Spinal cord (tissue), 9 donors: ENCODE measurements at regions not wholly inside any gene's neighbourhood (a gene's known extent, or its start where the extent isn't known, plus 50 kb on each side); places are given as distances from the start of the nearest gene placed in this dataset.

Source experiments
- DNase-seq, 6 donors: peaks; one replicate each; pipeline versions ENCODE4 v3.0.0 to v3.0.0-alpha.2; 2013 to 2015; ENCODE audit warnings: low spot score in 6 of 6, low read depth in 4 of 6
- H3K27ac ChIP-seq: one replicate; pipeline ENCODE4 v1.5.1; 2013; ENCODE audit warnings: low read depth, low read length, control low read depth
- H3K27me3 ChIP-seq: one replicate; pipeline ENCODE4 v1.6.1; 2013; ENCODE audit warnings: low read length; ENCODE audit not compliant: control insufficient read depth, insufficient read depth
- H3K36me3 ChIP-seq: one replicate; pipeline ENCODE4 v1.6.1; 2013; ENCODE audit warnings: low read length; ENCODE audit not compliant: control insufficient read depth, insufficient read depth
- H3K4me1 ChIP-seq: one replicate; pipeline ENCODE4 v1.6.1; 2013; ENCODE audit warnings: low read length; ENCODE audit not compliant: control insufficient read depth, insufficient read depth
- H3K4me3 ChIP-seq: one replicate; pipeline ENCODE4 v1.5.1; 2013; ENCODE audit warnings: low read depth, low read length, control low read depth
- H3K9me3 ChIP-seq: one replicate; pipeline ENCODE4 v1.6.1; 2013; ENCODE audit warnings: low read length; ENCODE audit not compliant: control insufficient read depth, insufficient read depth
- WGBS: methylation state at CpG from one replicate; pipeline ENCODE4 v1.1.5; 2013; ENCODE audit warnings: missing lambda C conversion rate; ENCODE audit not compliant: insufficient coverage; 5-methylcytosine and 5-hydroxymethylcytosine counted together
- donor health status: healthy.

- H3K36me3 ChIP-seq = no peaks in the 10 kb centered on the region
- peaks cover 35% of the 10 kb centered on the region for H3K4me1 ChIP-seq
- peak overlapping the region; percentile 85 for H3K27ac ChIP-seq
- peak in 2 of 6 donors; percentile 73 to 88 for DNase-seq
- no peaks in the 10 kb centered on the region for H3K9me3 ChIP-seq
- 17% methylated on average over 6 of the region's 15 CpGs for WGBS
- no peaks in the 10 kb centered on the region for H3K27me3 ChIP-seq
- H3K4me3 ChIP-seq = peak overlapping the region; percentile 24
Observed at GRCh38 chr9:14531341-14532269, 161.6 kb downstream of the ZDHHC21 start.

- no peaks in the 10 kb centered on the region for H3K27me3 ChIP-seq
- H3K36me3 ChIP-seq = no peaks in the 10 kb centered on the region
- peak in 1 of 6 donors; percentile 68 for DNase-seq
- peak overlapping the region; percentile 85 for H3K27ac ChIP-seq
- WGBS = no CpG with 5 or more reads among the region's 4 CpGs
- peak overlapping the region; percentile 24 for H3K4me3 ChIP-seq
- H3K4me1 ChIP-seq = peaks cover 35% of the 10 kb centered on the region
- H3K9me3 ChIP-seq = no peaks in the 10 kb centered on the region
Observed at GRCh38 chr9:14530841-14531240, 162.4 kb downstream of the ZDHHC21 start.

DNA sequence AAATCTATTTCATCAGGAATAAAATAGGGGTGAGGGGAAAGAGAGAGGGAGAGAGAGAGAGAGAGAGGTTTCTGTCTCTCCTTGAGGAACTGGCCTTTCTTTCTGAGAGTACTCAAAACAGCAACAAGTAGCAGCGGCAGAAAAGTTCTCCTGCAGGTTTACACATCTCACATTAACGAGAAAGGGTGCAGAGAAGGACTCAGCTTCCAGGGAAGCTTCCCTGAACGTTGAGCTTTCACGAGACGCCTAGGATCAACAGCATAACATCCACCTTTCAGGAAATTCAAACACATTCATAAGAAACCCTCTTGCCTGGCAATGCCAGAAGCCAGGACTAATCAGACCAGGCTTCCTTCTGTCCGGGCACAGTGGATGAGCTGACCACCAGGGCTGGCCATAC is 162.9 kb downstream of the ZDHHC21 start:
- 14% methylated on average over 4 of the region's 6 CpGs for WGBS
- Histone ChIP-seq H3K27me3 (no peaks in the 10 kb centered on the region), H3K27ac (peak overlapping the region; percentile 85), H3K4me1 (peaks cover 35% of the 10 kb centered on the region), H3K4me3 (peak overlapping the region; percentile 24), H3K9me3 (no peaks in the 10 kb centered on the region), H3K36me3 (no peaks in the 10 kb centered on the region)
- DNase-seq = peak in 2 of 6 donors; percentile 57 to 71

- WGBS = 68% methylated on average over 3 of the region's 4 CpGs
- peak overlapping the region; percentile 24 for H3K4me3 ChIP-seq
- H3K4me1 ChIP-seq = peaks cover 28% of the 10 kb centered on the region
- H3K36me3 ChIP-seq = no peaks in the 10 kb centered on the region
- H3K9me3 ChIP-seq = no peaks in the 10 kb centered on the region
- peak overlapping the region; percentile 85 for H3K27ac ChIP-seq
- peak in 1 of 6 donors; percentile 19 for DNase-seq
- H3K27me3 ChIP-seq = no peaks in the 10 kb centered on the region
Observed at GRCh38 chr9:14529629-14530028, 163.6 kb downstream of the ZDHHC21 start.

DNA sequence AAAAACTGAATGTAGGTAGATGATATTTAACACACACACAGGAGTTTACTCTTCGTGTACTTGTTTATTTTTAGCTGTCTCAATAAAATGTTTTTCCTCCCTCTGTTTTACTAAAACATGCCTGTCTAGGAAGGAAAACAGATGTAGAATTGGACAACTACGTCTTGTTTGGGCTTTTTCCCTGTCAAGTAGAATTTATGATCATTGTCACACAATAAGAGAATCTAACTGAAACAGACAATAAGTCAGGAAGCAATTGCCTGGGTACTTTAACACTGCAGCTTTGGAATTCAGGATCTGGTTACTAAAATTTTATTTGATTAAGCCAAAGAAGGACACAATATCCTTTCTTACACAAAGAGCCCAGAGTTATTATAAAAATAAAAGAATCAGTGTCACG is 164.2 kb downstream of the ZDHHC21 start:
- H3K27ac ChIP-seq = peak overlapping the region; percentile 85
- DNase-seq = peak in 2 of 6 donors; percentile 51 to 80
- peak overlapping the region; percentile 24 for H3K4me3 ChIP-seq
- H3K4me1 ChIP-seq = peaks cover 22% of the 10 kb centered on the region
- no CpG with 5 or more reads among the region's 3 CpGs for WGBS
- H3K9me3 ChIP-seq = no peaks in the 10 kb centered on the region
- no peaks in the 10 kb centered on the region for H3K36me3 ChIP-seq
- no peaks in the 10 kb centered on the region for H3K27me3 ChIP-seq

DNA sequence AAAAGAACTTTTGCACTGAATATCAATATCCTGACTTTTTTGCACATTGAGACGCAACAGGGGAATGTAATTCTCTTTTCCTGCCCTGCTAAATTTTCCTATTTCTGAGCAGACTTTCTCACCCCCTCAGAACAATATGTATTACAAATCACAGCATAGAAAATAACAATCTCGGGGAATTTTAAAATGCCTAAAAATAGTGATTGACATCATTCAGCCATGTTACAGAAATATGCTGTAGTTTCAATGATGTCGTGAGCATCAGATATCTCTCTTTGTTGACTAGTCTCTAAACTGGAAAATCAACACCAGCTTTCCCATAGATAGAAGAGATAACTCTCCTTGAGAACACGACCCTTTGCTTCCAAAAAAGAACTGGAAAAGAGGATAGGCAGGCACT is 166.7 kb downstream of the ZDHHC21 start:
- H3K4me3 ChIP-seq = no peak overlapping the region
- 80% methylated on average over 1 of the region's 4 CpGs for WGBS
- DNase-seq = peak in 1 of 6 donors; percentile 12

DNA sequence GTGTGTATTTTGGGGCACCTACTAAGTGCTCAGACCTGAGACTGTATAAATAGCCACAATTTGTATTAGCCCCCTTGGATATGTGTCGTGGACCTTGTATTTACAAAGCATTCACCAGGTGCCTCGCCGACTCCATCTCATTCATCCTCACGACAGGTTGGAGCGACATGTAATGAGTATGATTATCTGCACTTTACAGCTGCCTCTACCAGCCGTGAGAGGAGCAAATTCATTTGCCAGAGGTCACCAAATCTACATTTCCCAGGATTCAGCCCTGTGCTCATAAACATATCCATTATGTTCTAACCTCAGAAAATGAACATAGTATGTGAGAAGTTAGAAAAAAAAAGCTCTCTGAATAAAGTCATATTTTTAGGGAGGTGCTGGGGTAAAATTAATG is 167.4 kb downstream of the ZDHHC21 start:
- Histone ChIP-seq H3K27me3 (no peaks in the 10 kb centered on the region), H3K9me3 (no peaks in the 10 kb centered on the region), H3K4me1 (peaks cover 3% of the 10 kb centered on the region), H3K36me3 (no peaks in the 10 kb centered on the region), H3K27ac (no peak overlapping the region), H3K4me3 (no peak overlapping the region)
- DNase-seq = peak in 1 of 6 donors; percentile 29
- WGBS = no CpG with 5 or more reads among the region's 6 CpGs

More for the DNA sequence above, 166.7 kb downstream of the ZDHHC21 start:
- peaks cover 6% of the 10 kb centered on the region for H3K4me1 ChIP-seq
- no peaks in the 10 kb centered on the region for H3K9me3 ChIP-seq
- no peaks in the 10 kb centered on the region for H3K27me3 ChIP-seq
- no peaks in the 10 kb centered on the region for H3K36me3 ChIP-seq
- no peak overlapping the region for H3K27ac ChIP-seq

GRCh38 chr9:14524873-14525515 is 168.2 kb downstream of the ZDHHC21 start:
- WGBS = no CpG with 5 or more reads among the region's 8 CpGs
- DNase-seq = peak in 2 of 6 donors; percentile 9 to 70

DNA sequence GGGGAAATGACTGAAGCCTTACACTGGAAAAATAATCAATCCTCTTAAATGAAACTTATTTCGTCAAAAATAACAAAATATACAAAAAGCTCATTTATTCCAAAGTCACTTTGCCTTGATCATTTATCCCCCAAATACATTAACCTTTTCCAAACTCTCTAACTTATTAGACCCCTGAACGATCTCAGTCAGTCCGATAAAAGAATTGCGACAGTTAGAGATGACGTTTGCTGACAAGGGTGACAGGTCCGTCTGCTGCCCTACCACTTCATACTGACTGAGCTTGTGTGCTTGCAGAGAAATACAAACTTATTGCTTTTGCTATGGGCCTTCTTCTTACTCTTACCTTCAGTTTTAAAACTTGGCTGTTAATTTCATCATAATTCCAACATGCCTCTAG is 169.7 kb downstream of the ZDHHC21 start:
- Histone ChIP-seq H3K9me3 (no peaks in the 10 kb centered on the region), H3K36me3 (no peaks in the 10 kb centered on the region), H3K4me1 (no peaks in the 10 kb centered on the region), H3K27me3 (no peaks in the 10 kb centered on the region), H3K27ac (no peak overlapping the region), H3K4me3 (no peak overlapping the region)
- no peak for DNase-seq
- WGBS = 98% methylated on average over 5 of the region's 6 CpGs

More at GRCh38 chr9:14524873-14525515, 168.2 kb downstream of the ZDHHC21 start:
- H3K4me3 ChIP-seq = no peak overlapping the region
- H3K27me3 ChIP-seq = no peaks in the 10 kb centered on the region
- no peaks in the 10 kb centered on the region for H3K36me3 ChIP-seq
- H3K27ac ChIP-seq = no peak overlapping the region
- no peaks in the 10 kb centered on the region for H3K9me3 ChIP-seq
- H3K4me1 ChIP-seq = no peaks in the 10 kb centered on the region
